PC-9 (cell line): ENCODE measurements at regions not wholly inside any gene's neighbourhood (a gene's known extent, or its start where the extent isn't known, plus 50 kb on each side); places are given as distances from the start of the nearest gene placed in this dataset.

ENCODE experiments used
- BruUV-seq: library from RNA; stranded (reverse); fragments of 400-500 nt; replicated peaks from 2 replicates; lab custom pipeline; 2021; lab: Mats Ljungman, UMichigan
- CTCF ChIA-PET: fragments of 300-600 bp; sonication (Branson Sonifier 250); formaldehyde crosslinking; loops from one replicate; lab custom pipeline; 2022; ENCODE audit warnings: antibody characterized with exemption; lab: Charles Lee
- POLR2A ChIA-PET: fragments of 300-600 bp; sonication (Branson Sonifier 250); formaldehyde crosslinking; loops from one replicate; lab custom pipeline; 2022; ENCODE audit warnings: antibody characterized with exemption; ENCODE audit not compliant: unreplicated experiment; lab: Charles Lee
- DNase-seq, 2 experiments: peaks; one replicate each; pipeline versions ENCODE4 v3.0.0 to v3.0.0-alpha.2; 2015 to 2022; ENCODE audit warnings: mixed read lengths in 1 of 2
- H2AFZ ChIP-seq: fragments of 200-600 bp; sonication (generic); 2 replicates; pipeline ENCODE4 v1.8.1; 2017; ENCODE audit warnings: antibody characterized with exemption
- H3F3A ChIP-seq: fragments of 200-600 bp; sonication (generic); 2 replicates; pipeline ENCODE4 v1.8.1; 2017; ENCODE audit warnings: antibody characterized with exemption, mild to moderate bottlenecking, low read depth; ENCODE audit not compliant: insufficient read depth
- H3K27ac ChIP-seq: fragments of 200-600 bp; sonication (generic); 2 replicates; pipeline ENCODE4 v1.6.1; 2016; ENCODE audit warnings: mixed run types
- H3K27me3 ChIP-seq: fragments of 200-600 bp; sonication (generic); 2 replicates; pipeline ENCODE4 v1.6.1; 2016; ENCODE audit warnings: low read depth, mixed run types; ENCODE audit not compliant: insufficient read depth
- H3K36me3 ChIP-seq: fragments of 200-600 bp; sonication (generic); 2 replicates; pipeline ENCODE4 v1.6.1; 2016; ENCODE audit warnings: low read depth, mixed run types
- H3K4me1 ChIP-seq: fragments of 200-600 bp; sonication (generic); replicated peaks from 2 replicates; pipeline ENCODE4 v1.6.1; 2016; ENCODE audit warnings: mixed run types; ENCODE audit not compliant: insufficient read depth
- H3K4me2 ChIP-seq: fragments of 200-600 bp; sonication (generic); 2 replicates; pipeline ENCODE4 v1.6.1; 2017; ENCODE audit warnings: mixed run types
- H3K4me3 ChIP-seq: fragments of 200-600 bp; sonication (generic); 2 replicates; pipeline ENCODE4 v1.6.1; 2016; ENCODE audit warnings: mixed run types
- H3K79me2 ChIP-seq: fragments of 200-600 bp; sonication (generic); 2 replicates; pipeline ENCODE4 v1.6.1; 2017; ENCODE audit warnings: low read depth, mixed run types
- H3K9me2 ChIP-seq: fragments of 200-600 bp; sonication (generic); 2 replicates; pipeline ENCODE4 v1.8.1; 2017; ENCODE audit warnings: mild to moderate bottlenecking; ENCODE audit not compliant: insufficient read depth
- H3K9me3 ChIP-seq: fragments of 200-600 bp; sonication (generic); 2 replicates; pipeline ENCODE4 v1.8.1; 2016; ENCODE audit warnings: low read depth; ENCODE audit not compliant: insufficient read depth
- H4K20me1 ChIP-seq: fragments of 200-600 bp; sonication (generic); 2 replicates; pipeline ENCODE4 v1.8.1; 2017; ENCODE audit not compliant: insufficient read depth
- EZH2 ChIP-seq: fragments of 200-600 bp; sonication (generic); IDR thresholded peaks from 2 replicates; pipeline ENCODE4 v1.8.0; 2017; ENCODE audit warnings: antibody characterized with exemption, low read depth
- intact Hi-C: fragments of 100-400 bp; cut with micrococcal nuclease; formaldehyde crosslinking; loops from one replicate; pipeline ENCODE4 v1.10.0; 2022; ENCODE audit not compliant: unreplicated experiment
- TF ChIP-seq, protein P1 (sequence below): fragments of 200-600 bp; sonication (generic); conservative IDR thresholded peaks from 2 replicates; pipeline ENCODE4 v1.6.1; 2017; ENCODE audit warnings: mixed run types, antibody characterized with exemption, mild to moderate bottlenecking, moderate library complexity

DNA sequence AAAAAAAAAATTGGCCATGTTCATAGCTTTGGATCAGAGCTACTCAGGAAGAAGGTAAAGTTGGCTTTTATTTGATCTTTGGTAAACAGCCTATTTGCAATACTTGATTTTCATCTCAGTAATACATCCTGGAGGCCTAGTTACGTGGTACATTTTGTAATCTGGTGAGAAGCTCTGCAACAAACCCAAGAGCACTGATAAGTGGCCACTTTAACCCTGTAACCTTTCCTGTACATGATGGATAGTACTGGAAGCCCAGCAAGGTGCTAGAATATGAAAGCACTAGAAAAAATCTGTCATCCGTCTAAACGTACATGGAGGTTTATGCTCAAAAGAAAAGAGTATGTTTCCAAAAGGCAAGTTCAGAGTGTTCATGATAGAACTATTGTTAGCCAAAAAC lies 88.3 kb upstream of the BMP2K start:
- Histone ChIP-seq H3K27ac (no peak overlapping the region), H3K4me2 (no peak overlapping the region), H3K4me1 (no peaks in the 10 kb centered on the region), H3K9me2 (no peaks in the 10 kb centered on the region), H3K36me3 (no peaks in the 10 kb centered on the region), H3K4me3 (no peak overlapping the region), H3K9me3 (no peaks in the 10 kb centered on the region), H3K27me3 (no peaks in the 10 kb centered on the region), H4K20me1 (no peaks in the 10 kb centered on the region), H3F3A (no peaks in the 10 kb centered on the region), H3K79me2 (no peaks in the 10 kb centered on the region), H2AFZ (no peak overlapping the region)
- DNase-seq, result no peak
- intact Hi-C loops, result no loop called here
- ChIA-PET CTCF (interaction anchor here (0.6 kb wide), 1 partner anchor 17 kb away, joined by 5 read pairs; no protein-coding TSS in a partner anchor), POLR2A (no interaction called here)
- TF ChIP-seq EZH2, result no peak
- TF ChIP-seq, protein P1, sequence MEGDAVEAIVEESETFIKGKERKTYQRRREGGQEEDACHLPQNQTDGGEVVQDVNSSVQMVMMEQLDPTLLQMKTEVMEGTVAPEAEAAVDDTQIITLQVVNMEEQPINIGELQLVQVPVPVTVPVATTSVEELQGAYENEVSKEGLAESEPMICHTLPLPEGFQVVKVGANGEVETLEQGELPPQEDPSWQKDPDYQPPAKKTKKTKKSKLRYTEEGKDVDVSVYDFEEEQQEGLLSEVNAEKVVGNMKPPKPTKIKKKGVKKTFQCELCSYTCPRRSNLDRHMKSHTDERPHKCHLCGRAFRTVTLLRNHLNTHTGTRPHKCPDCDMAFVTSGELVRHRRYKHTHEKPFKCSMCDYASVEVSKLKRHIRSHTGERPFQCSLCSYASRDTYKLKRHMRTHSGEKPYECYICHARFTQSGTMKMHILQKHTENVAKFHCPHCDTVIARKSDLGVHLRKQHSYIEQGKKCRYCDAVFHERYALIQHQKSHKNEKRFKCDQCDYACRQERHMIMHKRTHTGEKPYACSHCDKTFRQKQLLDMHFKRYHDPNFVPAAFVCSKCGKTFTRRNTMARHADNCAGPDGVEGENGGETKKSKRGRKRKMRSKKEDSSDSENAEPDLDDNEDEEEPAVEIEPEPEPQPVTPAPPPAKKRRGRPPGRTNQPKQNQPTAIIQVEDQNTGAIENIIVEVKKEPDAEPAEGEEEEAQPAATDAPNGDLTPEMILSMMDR, result no peak
- no TSS peak for BruUV-seq

DNA sequence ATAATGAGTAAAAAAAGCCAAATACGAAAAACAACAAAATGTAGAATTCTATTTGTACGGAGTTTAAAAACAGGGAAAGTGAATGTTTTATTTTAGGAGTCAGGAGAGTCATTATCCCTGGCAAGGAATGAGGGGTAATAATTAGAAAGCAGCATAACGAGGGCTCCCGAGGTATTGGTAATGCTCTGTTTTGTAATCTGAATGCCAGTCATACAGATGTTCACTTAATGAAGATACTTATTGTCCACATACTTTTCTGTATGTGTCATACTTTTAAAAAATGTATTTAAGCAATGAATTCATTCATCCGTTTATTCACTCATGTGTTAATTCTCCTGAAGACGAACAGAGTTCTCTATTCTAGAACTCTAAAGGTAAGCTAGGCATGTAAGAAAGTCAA lies 87.8 kb upstream of the BMP2K start:
- no peaks in the 10 kb centered on the region for H3K4me1 ChIP-seq
- no TSS peak for BruUV-seq
- H3K79me2 ChIP-seq, result no peaks in the 10 kb centered on the region
- TF ChIP-seq, protein P1, result no peak
- no peak for TF ChIP-seq EZH2
- H3K27me3 ChIP-seq, result no peaks in the 10 kb centered on the region
- no peak for DNase-seq
- H3K27ac ChIP-seq, result no peak overlapping the region
- H3K9me3 ChIP-seq, result no peaks in the 10 kb centered on the region
- no peaks in the 10 kb centered on the region for H4K20me1 ChIP-seq
- CTCF ChIA-PET, result no interaction called here
- H3F3A ChIP-seq, result no peaks in the 10 kb centered on the region
- H2AFZ ChIP-seq, result no peak overlapping the region
- intact Hi-C loops, result no loop called here
- POLR2A ChIA-PET, result no interaction called here
- no peak overlapping the region for H3K4me3 ChIP-seq
- H3K36me3 ChIP-seq, result no peaks in the 10 kb centered on the region
- H3K4me2 ChIP-seq, result no peak overlapping the region
- H3K9me2 ChIP-seq, result no peaks in the 10 kb centered on the region

DNA sequence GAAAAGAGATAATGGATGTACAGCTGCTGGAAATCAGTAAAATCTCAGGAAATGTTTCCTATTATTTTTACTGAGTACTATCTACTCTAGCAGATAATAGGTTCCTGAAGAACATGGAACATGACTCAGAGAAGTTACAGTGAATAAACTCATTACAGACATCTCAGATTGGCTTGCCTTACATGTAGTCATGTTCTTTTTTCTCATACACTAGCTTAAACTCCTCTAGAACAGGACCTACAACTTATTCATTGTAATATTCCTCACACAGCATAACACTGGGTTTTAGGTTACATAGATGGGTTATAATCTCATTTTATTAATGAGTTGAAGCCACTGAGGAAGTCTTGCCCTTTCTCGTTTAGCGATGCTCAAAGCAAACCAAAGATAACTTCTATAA lies 86.9 kb upstream of the BMP2K start:
- no peak overlapping the region for H3K4me2 ChIP-seq
- ChIA-PET POLR2A (interaction anchor here (0.7 kb wide), 1 partner anchor 45 kb away, joined by 4 read pairs; no protein-coding TSS in a partner anchor), CTCF (no interaction called here)
- H3K79me2 ChIP-seq, result no peaks in the 10 kb centered on the region
- no peak overlapping the region for H3K27ac ChIP-seq
- no peak for DNase-seq
- no peaks in the 10 kb centered on the region for H4K20me1 ChIP-seq
- H3K4me1 ChIP-seq, result no peaks in the 10 kb centered on the region
- no peaks in the 10 kb centered on the region for H3K9me3 ChIP-seq
- no peak overlapping the region for H2AFZ ChIP-seq
- no peaks in the 10 kb centered on the region for H3F3A ChIP-seq
- no TSS peak for BruUV-seq
- H3K4me3 ChIP-seq, result no peak overlapping the region
- intact Hi-C loops, result no loop called here
- no peaks in the 10 kb centered on the region for H3K27me3 ChIP-seq
- H3K9me2 ChIP-seq, result no peaks in the 10 kb centered on the region
- H3K36me3 ChIP-seq, result no peaks in the 10 kb centered on the region
- no peak for TF ChIP-seq EZH2
- TF ChIP-seq, protein P1, result no peak
